Calu3 (cell line): ENCODE measurements at regions not wholly inside any gene's neighbourhood (a gene's known extent, or its start where the extent isn't known, plus 50 kb on each side); places are given as distances from the start of the nearest gene placed in this dataset.

ENCODE experiments used
- BruUV-seq: library from RNA; stranded (reverse); fragments of 400-500 nt; replicated peaks from 2 replicates; lab custom pipeline; 2021; lab: Mats Ljungman, UMichigan
- CTCF ChIA-PET: fragments of 300-600 bp; sonication (Branson Sonifier 250); formaldehyde crosslinking; loops from one replicate; lab custom pipeline; 2022; ENCODE audit warnings: antibody characterized with exemption; lab: Charles Lee
- DNase-seq: peaks from one replicate; pipeline ENCODE4 v3.0.0; 2022
- H3K27ac Mint-ChIP-seq: one replicate; pipeline ENCODE4 v1.8.0; 2022; ENCODE audit warnings: mixed read lengths; ENCODE audit not compliant: unreplicated experiment
- H3K27me3 Mint-ChIP-seq: one replicate; pipeline ENCODE4 v1.8.0; 2022; ENCODE audit warnings: mixed read lengths; ENCODE audit not compliant: unreplicated experiment
- H3K36me3 Mint-ChIP-seq: one replicate; pipeline ENCODE4 v1.8.0; 2022; ENCODE audit warnings: mild to moderate bottlenecking, moderate library complexity, mixed read lengths; ENCODE audit not compliant: insufficient read depth, unreplicated experiment
- H3K4me1 Mint-ChIP-seq: one replicate; pipeline ENCODE4 v1.8.0; 2022; ENCODE audit warnings: mild to moderate bottlenecking, low read depth, mixed read lengths; ENCODE audit not compliant: unreplicated experiment
- H3K4me3 Mint-ChIP-seq: one replicate; pipeline ENCODE4 v1.8.0; 2022; ENCODE audit warnings: mild to moderate bottlenecking, low read depth, moderate library complexity, mixed read lengths; ENCODE audit not compliant: unreplicated experiment
- H3K9me3 Mint-ChIP-seq: one replicate; pipeline ENCODE4 v1.8.0; 2022; ENCODE audit warnings: low read depth, mixed read lengths; ENCODE audit not compliant: unreplicated experiment
- CTCF ChIP-seq: fragments of 200-600 bp; IDR thresholded peaks from one replicate; pipeline ENCODE4 v1.8.0; 2022; ENCODE audit warnings: antibody characterized with exemption; ENCODE audit not compliant: unreplicated experiment
- intact Hi-C: fragments of 100-400 bp; cut with micrococcal nuclease; formaldehyde crosslinking; loops from one replicate; pipeline ENCODE4 v1.10.0; 2022; ENCODE audit not compliant: unreplicated experiment

DNA sequence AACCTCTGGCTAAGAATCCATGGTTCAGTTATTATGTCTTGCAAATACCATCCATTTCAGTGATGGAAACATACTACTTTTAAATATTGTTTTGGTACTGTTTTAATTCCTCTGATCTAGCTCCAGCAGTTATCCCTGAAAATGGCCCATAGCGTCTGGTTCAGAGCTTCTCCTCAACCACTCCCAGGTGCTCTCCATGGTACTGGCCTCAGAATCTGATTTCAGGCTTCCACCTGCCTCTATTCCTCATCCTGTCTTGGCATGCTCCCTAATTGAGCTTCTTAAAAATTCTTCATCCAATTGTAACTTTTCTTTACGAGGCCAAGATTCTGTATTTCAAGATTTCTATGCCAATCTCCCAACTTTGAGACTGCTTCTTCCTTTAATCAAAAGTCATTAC is 236.3 kb downstream of the HTR7 start:
- peak; percentile 1 for DNase-seq
- H3K4me1 Mint-ChIP-seq = no peaks in the 10 kb centered on the region
- H3K4me3 Mint-ChIP-seq = no peak overlapping the region
- CTCF ChIA-PET = no interaction called here
- intact Hi-C loops = no loop called here
- peaks cover 23% of the 10 kb centered on the region for H3K27me3 Mint-ChIP-seq
- no peak overlapping the region for H3K27ac Mint-ChIP-seq
- no TSS peak for BruUV-seq
- TF ChIP-seq CTCF = no peak
- no peaks in the 10 kb centered on the region for H3K36me3 Mint-ChIP-seq
- H3K9me3 Mint-ChIP-seq = no peaks in the 10 kb centered on the region

DNA sequence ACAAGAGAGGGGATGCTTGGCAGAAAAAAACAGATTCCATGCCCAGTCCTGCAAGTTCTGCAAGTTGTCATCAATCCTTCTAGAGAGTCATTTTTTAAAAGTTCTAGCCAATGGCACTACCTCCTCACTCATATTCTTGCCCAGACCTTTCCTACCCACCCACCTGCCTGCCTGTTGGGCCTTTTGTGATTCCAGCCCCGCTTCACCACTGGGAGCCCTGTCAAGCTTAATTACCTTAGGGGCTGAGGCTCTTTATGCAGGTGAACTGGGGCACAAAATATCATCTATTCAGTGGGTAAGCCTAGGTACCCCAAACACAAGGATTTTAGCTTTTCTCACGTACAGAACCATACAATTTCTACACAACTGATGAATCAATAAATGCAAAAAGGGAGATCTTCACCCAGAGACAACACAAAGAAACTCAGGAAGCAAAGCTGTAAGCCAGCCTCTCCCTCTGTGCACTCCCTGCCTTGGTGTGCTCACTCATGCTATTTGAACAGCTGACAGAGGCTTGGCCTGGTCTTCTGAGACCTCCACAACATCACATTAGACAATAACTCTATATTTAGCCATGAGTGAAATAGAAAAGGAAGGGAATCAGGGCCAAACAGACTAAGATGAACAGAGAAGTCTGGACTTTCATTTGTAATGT is 222.6 kb downstream of the HTR7 start:
- Mint-ChIP-seq H3K36me3 (no peaks in the 10 kb centered on the region), H3K27ac (no peak overlapping the region), H3K4me1 (no peaks in the 10 kb centered on the region), H3K9me3 (peaks cover 7% of the 10 kb centered on the region), H3K4me3 (no peak overlapping the region), H3K27me3 (peaks cover 7% of the 10 kb centered on the region)
- BruUV-seq = no TSS peak
- no peak for DNase-seq
- CTCF ChIA-PET = no interaction called here
- intact Hi-C loops = no loop called here
- no peak for TF ChIP-seq CTCF

DNA sequence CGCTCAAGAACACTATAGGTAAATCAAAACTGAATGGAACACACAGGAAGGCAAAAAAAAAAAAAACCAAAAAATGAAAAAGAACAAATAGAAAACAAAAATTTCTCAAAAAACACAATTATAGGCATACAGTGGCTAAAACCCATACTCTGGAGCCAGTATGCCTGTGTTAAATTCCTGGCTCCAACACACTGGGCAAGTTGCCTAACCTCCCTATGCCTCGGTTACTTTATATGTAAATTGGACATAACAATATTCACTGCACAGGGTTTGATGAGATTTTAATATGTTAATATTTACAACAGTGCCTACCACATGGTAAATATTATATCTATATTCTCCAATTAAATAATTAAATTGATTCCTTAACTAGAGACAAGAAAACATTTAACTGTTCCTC is 217.1 kb downstream of the HTR7 start:
- H3K27ac Mint-ChIP-seq = no peak overlapping the region
- no peaks in the 10 kb centered on the region for H3K36me3 Mint-ChIP-seq
- intact Hi-C loops = no loop called here
- H3K9me3 Mint-ChIP-seq = peaks cover 7% of the 10 kb centered on the region
- no peaks in the 10 kb centered on the region for H3K4me1 Mint-ChIP-seq
- BruUV-seq = no TSS peak
- H3K27me3 Mint-ChIP-seq = peaks cover 13% of the 10 kb centered on the region
- no peak for TF ChIP-seq CTCF
- no peak overlapping the region for H3K4me3 Mint-ChIP-seq
- CTCF ChIA-PET = no interaction called here
- DNase-seq = no peak

DNA sequence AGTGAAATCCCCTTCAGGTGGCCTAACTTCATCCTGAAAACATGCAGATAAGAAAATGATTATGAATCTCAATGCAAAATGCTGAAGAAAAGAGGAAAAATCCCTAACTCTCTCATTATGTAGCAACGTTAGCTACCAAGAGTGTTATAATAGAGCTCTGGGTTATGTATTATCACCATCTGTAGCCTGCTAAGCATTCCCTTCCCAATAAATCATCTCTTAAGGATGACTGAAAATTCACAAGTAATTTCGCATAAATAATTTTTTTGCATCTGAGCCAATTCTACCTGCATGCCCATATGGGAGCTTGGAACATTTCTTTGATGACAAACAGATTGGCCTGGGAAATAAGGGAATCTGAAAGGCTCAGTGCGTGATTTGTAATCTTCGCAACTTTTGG is 216.1 kb downstream of the HTR7 start:
- intact Hi-C loops = no loop called here
- DNase-seq = no peak
- no peak overlapping the region for H3K27ac Mint-ChIP-seq
- peaks cover 13% of the 10 kb centered on the region for H3K27me3 Mint-ChIP-seq
- H3K4me1 Mint-ChIP-seq = no peaks in the 10 kb centered on the region
- H3K36me3 Mint-ChIP-seq = no peaks in the 10 kb centered on the region
- no TSS peak for BruUV-seq
- peaks cover 7% of the 10 kb centered on the region for H3K9me3 Mint-ChIP-seq
- H3K4me3 Mint-ChIP-seq = no peak overlapping the region
- TF ChIP-seq CTCF = no peak
- CTCF ChIA-PET = no interaction called here
